H1 (cell line): ENCODE measurements at regions not wholly inside any gene's neighbourhood (a gene's known extent, or its start where the extent isn't known, plus 50 kb on each side); places are given as distances from the start of the nearest gene placed in this dataset.

Experiments
- CTCF ChIA-PET: fragments of 300-600 bp; sonication (Branson Sonifier 250); formaldehyde crosslinking; loops from one replicate; lab custom pipeline; 2021; ENCODE audit not compliant: partially characterized antibody; lab: Charles Lee
- POLR2A ChIA-PET: fragments of 300-600 bp; sonication (Branson Sonifier 250); formaldehyde crosslinking; loops from one replicate; lab custom pipeline; 2021; ENCODE audit warnings: inconsistent platforms; ENCODE audit not compliant: partially characterized antibody; lab: Charles Lee
- DNase-seq, 2 experiments: peaks; one replicate each; pipeline versions ENCODE4 v3.0.0 to v3.0.0-alpha.2; 2010 to 2022; ENCODE audit warnings: low spot score in 2 of 2, low read depth in 1 of 2, mixed read lengths in 1 of 2
- FAIRE-seq: peaks from 2 replicates; lab custom pipeline; 2011; peaks lifted over from hg19 to GRCh38; lab: Jason Lieb, UNC
- H2AFZ ChIP-seq: 2 replicates; pipeline ENCODE4 v1.8.1; 2012; ENCODE audit warnings: low read length, inconsistent platforms
- H2AK5ac ChIP-seq: 2 replicates; pipeline ENCODE4 v1.6.1; 2013; ENCODE audit warnings: low read depth, low read length
- H2BK120ac ChIP-seq: replicated peaks from 2 replicates; pipeline ENCODE3; 2013; ENCODE audit warnings: low read depth, low read length, inconsistent platforms
- H2BK12ac ChIP-seq: 2 replicates; pipeline ENCODE4 v1.6.1; 2013; ENCODE audit warnings: low read depth, low read length
- H2BK15ac ChIP-seq: 2 replicates; pipeline ENCODE4 v1.6.1; 2013; ENCODE audit warnings: low read length
- H2BK20ac ChIP-seq: 2 replicates; pipeline ENCODE4 v1.6.1; 2013; ENCODE audit warnings: low read length
- H2BK5ac ChIP-seq: 2 replicates; pipeline ENCODE4 v1.6.1; 2013; ENCODE audit warnings: low read depth, low read length
- H3K14ac ChIP-seq: 2 replicates; pipeline ENCODE4 v1.6.1; 2013; ENCODE audit warnings: inconsistent platforms; ENCODE audit not compliant: insufficient read length
- H3K18ac ChIP-seq: 2 replicates; pipeline ENCODE4 v1.6.1; 2013; ENCODE audit warnings: low read length; ENCODE audit errors: extremely low read depth
- H3K23ac ChIP-seq: 2 replicates; pipeline ENCODE4 v1.6.1; 2013; ENCODE audit warnings: inconsistent platforms; ENCODE audit not compliant: insufficient read length
- H3K23me2 ChIP-seq: 2 replicates; pipeline ENCODE4 v1.6.1; 2013; ENCODE audit warnings: low read depth, low read length
- H3K27ac ChIP-seq: 2 replicates; pipeline ENCODE4 v1.6.1; 2011; ENCODE audit warnings: low read depth, low read length, inconsistent platforms
- H3K27me3 ChIP-seq, 4 experiments: replicated peaks in 1 of 4; 1 replicate in 1 of 4; 2 replicates in 3 of 4; pipeline versions ENCODE4 v1.6.1 to v1.8.1; 2011 to 2013; ENCODE audit warnings: low read length in 3 of 4, mild to moderate bottlenecking in 3 of 4, inconsistent platforms in 2 of 4, mixed read lengths in 2 of 4, moderate library complexity in 1 of 4; ENCODE audit not compliant: control insufficient read depth in 3 of 4, insufficient read depth in 3 of 4; ENCODE audit errors: extremely low read depth in 1 of 4
- H3K36me3 ChIP-seq, 4 experiments: 2 replicates each; pipeline versions ENCODE4 v1.6.1 to v1.8.1; 2011 to 2013; ENCODE audit warnings: mild to moderate bottlenecking in 4 of 4, low read length in 3 of 4, moderate library complexity in 2 of 4, control low read depth in 1 of 4, inconsistent platforms in 1 of 4; ENCODE audit not compliant: insufficient read depth in 4 of 4, control insufficient read depth in 2 of 4
- H3K4ac ChIP-seq: replicated peaks from 2 replicates; pipeline ENCODE3; 2013; ENCODE audit warnings: low read length, low read depth, mixed read lengths, inconsistent platforms; ENCODE audit not compliant: insufficient read length
- H3K4me1 ChIP-seq, 4 experiments: replicated peaks in 1 of 4; 1 replicate in 1 of 4; 2 replicates in 3 of 4; pipeline versions ENCODE4 v1.6.1 to v1.8.1; 2011 to 2013; ENCODE audit warnings: low read length in 3 of 4, inconsistent platforms in 2 of 4, mixed read lengths in 1 of 4; ENCODE audit not compliant: insufficient read depth in 4 of 4, control insufficient read depth in 3 of 4
- H3K4me2 ChIP-seq, 2 experiments: 2 replicates each; pipeline versions ENCODE4 v1.6.1 to v1.8.1; 2011 to 2013; ENCODE audit warnings: low read depth in 2 of 2, low read length in 2 of 2, control low read depth in 1 of 2, inconsistent platforms in 1 of 2, mild to moderate bottlenecking in 1 of 2; ENCODE audit not compliant: insufficient read depth in 1 of 2
- H3K4me3 ChIP-seq, 4 experiments: fragments of 200-600, 300-600 bp in 1 of 4; sonication (generic), shearing (Covaris generic), sonication (Bioruptor Twin) in 1 of 4; 2 replicates each; pipeline versions ENCODE4 v1.5.1 to v1.8.1; 2011 to 2016; ENCODE audit warnings: low read length in 4 of 4, low read depth in 3 of 4, control low read depth in 2 of 4, inconsistent platforms in 2 of 4, mild to moderate bottlenecking in 2 of 4, mixed read lengths in 1 of 4, moderate library complexity in 1 of 4; ENCODE audit not compliant: insufficient read depth in 2 of 4; ENCODE audit errors: extremely low read depth in 1 of 4
- H3K56ac ChIP-seq: replicated peaks from 2 replicates; pipeline ENCODE3; 2013; ENCODE audit warnings: low read depth, mild to moderate bottlenecking, mixed read lengths, low read length, inconsistent platforms; ENCODE audit not compliant: insufficient read length
- H3K79me1 ChIP-seq: 2 replicates; pipeline ENCODE4 v1.6.1; 2013; ENCODE audit warnings: low read depth, low read length, control low read depth
- H3K79me2 ChIP-seq, 2 experiments: 2 replicates each; pipeline versions ENCODE4 v1.6.1 to v1.8.1; 2012 to 2013; ENCODE audit warnings: low read length in 2 of 2, mild to moderate bottlenecking in 2 of 2, inconsistent platforms in 1 of 2; ENCODE audit not compliant: insufficient read depth in 2 of 2, control insufficient read depth in 1 of 2
- H3K9ac ChIP-seq, 4 experiments: replicated peaks in 1 of 4; 1 replicate in 1 of 4; 2 replicates in 3 of 4; pipeline versions ENCODE4 v1.6.1 to v1.8.1; 2011 to 2013; ENCODE audit warnings: low read depth in 3 of 4, low read length in 3 of 4, control low read depth in 2 of 4, mild to moderate bottlenecking in 2 of 4, moderate library complexity in 2 of 4, inconsistent platforms in 1 of 4; ENCODE audit errors: extremely low read depth in 1 of 4
- H3K9me3 ChIP-seq, 2 experiments: 2 replicates each; pipeline versions ENCODE4 v1.6.1 to v1.8.1; 2012 to 2013; ENCODE audit warnings: mild to moderate bottlenecking in 2 of 2, moderate library complexity in 2 of 2, control low read depth in 1 of 2, inconsistent platforms in 1 of 2, low read depth in 1 of 2, low read length in 1 of 2, mixed read lengths in 1 of 2; ENCODE audit not compliant: insufficient read depth in 2 of 2
- H4K20me1 ChIP-seq, 2 experiments: replicated peaks in 1 of 2; 2 replicates each; pipeline versions ENCODE3 to v1.8.1; 2011 to 2013; ENCODE audit warnings: inconsistent platforms in 2 of 2, low read length in 2 of 2, mild to moderate bottlenecking in 1 of 2; ENCODE audit not compliant: insufficient read depth in 2 of 2, control insufficient read depth in 1 of 2
- H4K5ac ChIP-seq: 2 replicates; pipeline ENCODE4 v1.6.1; 2013; ENCODE audit warnings: low read length, low read depth, mixed read lengths, inconsistent platforms; ENCODE audit not compliant: insufficient read length
- H4K8ac ChIP-seq: 2 replicates; pipeline ENCODE4 v1.8.0; 2013; ENCODE audit warnings: mild to moderate bottlenecking, moderate library complexity, low read length, inconsistent platforms; ENCODE audit not compliant: insufficient read depth; ENCODE audit errors: extremely low read depth
- H4K91ac ChIP-seq: replicated peaks from 2 replicates; pipeline ENCODE3; 2013; ENCODE audit warnings: low read length, mixed read lengths, inconsistent platforms; ENCODE audit not compliant: insufficient read length
- CREB1 ChIP-seq: IDR thresholded peaks from 2 replicates; pipeline ENCODE4 v1.6.1; 2012; ENCODE audit warnings: inconsistent platforms
- NANOG ChIP-seq: IDR thresholded peaks from 2 replicates; pipeline ENCODE4 v1.6.1; 2011; ENCODE audit warnings: low read length, low read depth, mild to moderate bottlenecking, inconsistent platforms; ENCODE audit not compliant: insufficient read depth, poor library complexity, severe bottlenecking
- SP2 ChIP-seq: IDR thresholded peaks from 2 replicates; pipeline ENCODE4 v1.6.1; 2012; ENCODE audit warnings: mild to moderate bottlenecking, low read length, inconsistent platforms
- TAF1 ChIP-seq: IDR thresholded peaks from 2 replicates; pipeline ENCODE4 v1.6.1; 2011; ENCODE audit warnings: mild to moderate bottlenecking, low read depth, low read length
- TCF12 ChIP-seq: IDR thresholded peaks from 2 replicates; pipeline ENCODE4 v1.6.1; 2011; ENCODE audit warnings: low read depth, mild to moderate bottlenecking, low read length
- WGBS, 2 experiments: shearing (Covaris generic) in 1 of 2; methylation state at CpG; one replicate each; pipeline versions ENCODE4 v1.1.6 to v1.1.7; 2013 to 2015; ENCODE audit warnings: low lambda C conversion rate in 2 of 2, mixed read lengths in 2 of 2, inconsistent platforms in 1 of 2, low coverage in 1 of 2, missing lambda C conversion rate in 1 of 2; ENCODE audit not compliant: insufficient replicate concordance in 2 of 2, insufficient coverage in 1 of 2, insufficient read length in 1 of 2; ENCODE audit errors: extremely low coverage in 1 of 2, missing lambda C conversion rate in 1 of 2; 5-methylcytosine and 5-hydroxymethylcytosine counted together
- TF ChIP-seq, protein P1 (sequence below): IDR thresholded peaks from 2 replicates; pipeline ENCODE4 v1.6.1; 2012; ENCODE audit warnings: inconsistent platforms

DNA sequence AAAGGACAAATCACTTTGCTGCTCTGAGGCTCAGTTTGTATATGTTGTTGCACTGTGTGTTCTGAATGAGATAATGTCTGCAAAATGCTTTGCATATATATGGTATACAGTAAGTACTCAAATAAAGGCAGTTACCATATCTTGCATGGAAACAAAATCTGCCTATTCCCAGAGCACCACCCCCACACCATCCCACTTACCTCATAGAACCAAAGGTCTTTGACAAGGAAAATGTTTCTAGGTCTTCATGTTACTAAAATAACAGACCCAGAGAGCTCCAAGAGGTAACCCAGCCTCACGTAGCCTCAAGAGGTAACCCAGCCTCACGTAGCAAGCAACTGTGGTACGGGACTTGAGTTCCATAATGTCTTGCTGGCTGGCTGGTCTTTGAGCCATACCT lies 71.6 kb upstream of the CMKLR1 start:
- no peaks in the 10 kb centered on the region for H4K20me1 ChIP-seq
- no peak for FAIRE-seq

More for the DNA sequence above, 71.6 kb upstream of the CMKLR1 start:
- H3K79me2 ChIP-seq, result no peaks in the 10 kb centered on the region
- no peaks in the 10 kb centered on the region for H3K79me1 ChIP-seq
- WGBS, 2 experiments, result 93% methylated on average over 3 of the region's 3 CpGs; no CpG with 5 or more reads in 1 of the 2 experiments
- no peak overlapping the region for H3K4ac ChIP-seq
- TF ChIP-seq, protein P1, sequence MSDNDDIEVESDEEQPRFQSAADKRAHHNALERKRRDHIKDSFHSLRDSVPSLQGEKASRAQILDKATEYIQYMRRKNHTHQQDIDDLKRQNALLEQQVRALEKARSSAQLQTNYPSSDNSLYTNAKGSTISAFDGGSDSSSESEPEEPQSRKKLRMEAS, result no peak
- TF ChIP-seq TCF12, result no peak
- no peak for TF ChIP-seq CREB1
- no peak for TF ChIP-seq SP2
- no peak for TF ChIP-seq TAF1
- no peak for TF ChIP-seq NANOG
- H3K23me2 ChIP-seq, result no peaks in the 10 kb centered on the region
- H4K91ac ChIP-seq, result no peak overlapping the region
- H2AFZ ChIP-seq, result no peak overlapping the region
- no peak overlapping the region for H3K23ac ChIP-seq
- no peak overlapping the region for H3K27ac ChIP-seq
- no peak overlapping the region for H2BK5ac ChIP-seq
- CTCF ChIA-PET, result interaction anchor here (0.9 to 1.8 kb wide), 4 partner anchors 11 to 215 kb away, joined by 3 to 4 read pairs (median 4); no protein-coding TSS in a partner anchor
- H3K14ac ChIP-seq, result no peak overlapping the region
- no peak overlapping the region for H2BK15ac ChIP-seq
- peak overlapping the region in 1 of 2 experiments; percentile 2; a peak in 1 of 4 replicates for H3K4me2 ChIP-seq
- H3K18ac ChIP-seq, result no peak overlapping the region
- H3K4me1 ChIP-seq, result peaks cover 0 to 15% (median 10%) of the 10 kb centered on the region in 4 experiments; a peak in 4 of 7 replicates
- H4K8ac ChIP-seq, result no peak overlapping the region
- no peaks in the 10 kb centered on the region for H3K27me3 ChIP-seq
- no peak overlapping the region for H2BK120ac ChIP-seq
- no peak overlapping the region for H2BK20ac ChIP-seq
- H3K36me3 ChIP-seq, result no peaks in the 10 kb centered on the region
- POLR2A ChIA-PET, result no interaction called here
- no peak overlapping the region for H3K9ac ChIP-seq
- H3K9me3 ChIP-seq, result 0 out of 4 replicates have a peak, but pooled peaks cover 0 to 4% of the 10 kb centered on the region in 2 experiments
- H2AK5ac ChIP-seq, result no peak overlapping the region
- H3K56ac ChIP-seq, result no peak overlapping the region
- no peak overlapping the region for H4K5ac ChIP-seq
- DNase-seq, result no peak
- no peak overlapping the region for H3K4me3 ChIP-seq
- H2BK12ac ChIP-seq, result no peak overlapping the region
